Urothelium cell line (cell line): ENCODE measurements at regions not wholly inside any gene's neighbourhood (a gene's known extent, or its start where the extent isn't known, plus 50 kb on each side); places are given as distances from the start of the nearest gene placed in this dataset.

Source experiments
- DNase-seq: peaks from one replicate; pipeline ENCODE4 v3.0.0; 2011; ENCODE audit warnings: low spot score, mixed read lengths
- FAIRE-seq: peaks from 2 replicates; lab custom pipeline; 2011; peaks lifted over from hg19 to GRCh38; lab: Jason Lieb, UNC

DNA sequence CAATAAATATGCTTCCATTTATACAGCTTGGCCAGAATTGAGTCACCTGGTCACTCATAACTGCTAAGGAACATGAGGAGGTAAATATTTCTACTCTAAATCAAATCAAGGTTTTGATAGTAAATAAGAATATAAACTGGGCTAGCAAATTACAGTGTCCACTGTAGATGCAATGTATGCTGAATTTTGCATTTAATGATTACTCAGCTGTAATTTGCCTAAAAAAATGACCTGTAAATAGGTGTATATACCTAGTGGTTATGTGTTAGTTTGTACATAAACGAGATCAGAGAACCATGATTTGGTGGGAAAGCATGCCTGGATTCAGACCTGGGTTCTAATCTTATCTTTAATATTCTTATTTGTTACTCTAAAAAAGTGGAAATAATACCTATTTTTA is 76.6 kb upstream of the CNTN1 start:
- no peak for DNase-seq
- no peak for FAIRE-seq

DNA sequence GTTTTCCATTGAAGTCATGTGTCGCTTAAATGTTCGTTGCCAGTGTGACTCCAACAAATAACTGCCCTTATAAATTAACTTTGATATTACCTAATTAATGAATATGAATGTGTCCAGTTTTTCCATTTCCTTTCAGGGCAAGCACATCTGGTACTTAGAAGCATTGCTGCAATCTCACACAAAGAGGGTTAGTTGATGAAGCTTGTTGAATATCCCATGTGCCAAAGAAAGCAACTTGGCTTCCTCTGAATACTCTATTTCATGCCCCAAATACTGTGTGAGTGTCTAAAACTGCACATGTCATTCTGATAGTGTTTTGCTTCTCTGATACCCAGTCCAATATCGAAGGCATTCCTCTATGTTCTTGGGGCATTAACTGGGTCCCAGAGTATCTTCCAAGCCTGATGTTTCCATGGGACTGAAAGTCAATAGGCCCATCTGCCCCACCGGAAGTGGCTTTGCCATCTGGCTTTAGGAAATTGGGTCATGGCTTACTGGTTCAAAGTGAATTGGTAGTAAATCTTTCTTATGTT is 75.8 kb upstream of the CNTN1 start:
- no peak for FAIRE-seq

DNA sequence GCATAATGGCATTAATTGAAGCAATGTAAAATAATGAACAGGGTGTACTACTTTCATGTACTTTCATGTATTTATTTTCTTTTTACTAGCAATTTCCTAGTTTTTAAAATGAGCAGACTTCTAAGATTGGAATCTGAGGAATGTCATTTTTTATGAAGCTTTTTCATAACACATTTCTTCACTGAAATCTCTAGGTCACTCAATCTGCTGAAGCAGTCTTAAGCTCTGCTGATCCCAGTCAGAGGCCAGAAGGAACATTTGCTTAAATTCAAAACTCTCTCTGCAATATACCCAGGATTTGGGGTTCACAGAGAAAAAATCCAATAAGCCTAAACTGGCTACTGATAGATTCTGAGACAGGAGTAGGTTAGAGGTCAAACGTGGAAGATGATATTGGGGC is 73.6 kb upstream of the CNTN1 start:
- FAIRE-seq (no peak), DNase-seq (no peak)

More for the DNA sequence above, 75.8 kb upstream of the CNTN1 start:
- DNase-seq, result no peak

DNA sequence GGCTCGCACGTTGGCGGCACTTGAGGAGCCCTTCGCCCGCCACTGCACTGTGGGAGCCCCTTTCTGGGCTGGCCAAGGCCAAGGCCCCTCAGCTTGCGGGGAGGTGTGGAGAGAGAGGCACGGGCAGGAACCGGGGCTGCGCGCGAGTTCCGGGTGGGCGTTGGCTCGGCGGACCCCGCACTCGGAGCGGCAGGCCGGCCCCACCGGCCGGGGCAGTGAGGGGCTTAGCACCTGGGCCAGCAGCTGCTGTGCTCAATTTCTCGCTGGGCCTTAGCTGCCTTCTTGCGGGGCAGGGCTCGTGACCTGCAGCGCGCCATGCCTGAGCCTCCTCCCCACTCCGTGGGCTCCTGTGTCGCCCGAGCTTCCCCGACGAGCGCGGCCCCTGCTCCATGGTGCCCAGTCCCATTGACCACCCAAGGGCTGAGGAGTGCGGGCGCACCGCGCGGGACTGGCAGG is 71.6 kb upstream of the CNTN1 start:
- DNase-seq (no peak), FAIRE-seq (no peak)

DNA sequence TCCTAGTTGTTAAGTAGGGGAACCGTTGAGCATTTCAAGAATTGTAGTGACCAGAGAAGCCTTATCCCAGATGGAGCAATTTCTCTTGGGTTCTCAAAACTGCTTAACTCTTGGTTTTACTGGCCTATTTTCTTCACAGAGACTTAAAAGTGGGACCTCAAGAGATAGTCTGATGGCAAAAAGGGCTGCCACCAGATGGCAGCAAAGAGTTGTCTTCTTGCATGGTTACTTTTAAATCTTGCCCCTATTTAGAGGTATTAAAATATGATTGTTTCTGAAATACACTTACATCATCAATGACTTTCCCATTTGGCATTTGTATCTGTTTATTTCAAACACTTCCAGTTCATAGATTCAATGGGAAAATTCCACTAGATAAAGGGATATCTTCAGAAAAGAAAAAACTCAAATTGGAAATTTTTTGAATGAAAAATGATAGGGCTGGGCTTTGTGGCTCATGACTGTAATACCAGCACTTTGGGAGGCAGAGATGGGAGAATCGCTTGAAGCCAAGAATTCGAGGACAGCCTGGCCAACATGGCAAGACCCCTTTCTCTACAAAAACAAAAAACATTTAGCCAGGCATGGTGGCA is 69.9 kb upstream of the CNTN1 start:
- peak; percentile 42 for DNase-seq
- no peak for FAIRE-seq

DNA sequence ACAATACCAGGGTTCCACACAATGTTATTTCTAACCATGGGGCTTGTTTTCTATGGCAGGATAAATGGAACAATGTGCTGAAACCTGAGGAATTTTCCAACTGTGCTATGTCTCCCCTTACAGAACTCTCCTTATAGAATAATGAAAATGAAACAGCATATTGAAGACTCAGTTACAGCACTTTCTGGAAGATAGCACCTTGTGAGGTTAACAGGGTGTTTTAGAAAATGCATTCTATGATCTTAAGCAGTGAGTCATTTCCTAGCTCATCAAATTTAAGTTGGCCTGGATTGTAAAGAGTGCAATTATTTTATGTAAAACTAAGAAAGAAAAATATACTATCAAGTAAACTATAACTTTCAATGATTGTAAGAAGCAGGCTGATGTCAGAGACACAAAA is 60.1 kb upstream of the CNTN1 start:
- DNase-seq (no peak), FAIRE-seq (no peak)

DNA sequence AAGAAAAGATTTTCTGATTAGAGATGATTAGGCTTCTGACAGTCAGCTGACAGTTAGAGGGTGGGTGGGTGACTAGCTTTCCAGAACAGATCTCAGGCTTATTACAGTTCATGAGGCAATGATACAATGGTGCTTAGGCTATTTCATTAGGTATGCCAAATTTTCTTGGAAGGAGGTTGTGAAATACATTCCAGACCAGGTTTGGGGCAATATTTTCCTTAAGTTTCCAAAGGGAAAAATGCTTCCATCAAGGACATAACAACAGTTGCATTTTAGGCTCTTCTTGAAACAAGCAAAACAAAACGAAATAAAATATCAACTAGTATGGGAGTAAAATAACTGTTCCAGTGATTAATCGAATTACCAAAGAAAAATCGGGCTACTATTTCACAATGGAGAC is 59.3 kb upstream of the CNTN1 start:
- DNase-seq (no peak), FAIRE-seq (no peak)

DNA sequence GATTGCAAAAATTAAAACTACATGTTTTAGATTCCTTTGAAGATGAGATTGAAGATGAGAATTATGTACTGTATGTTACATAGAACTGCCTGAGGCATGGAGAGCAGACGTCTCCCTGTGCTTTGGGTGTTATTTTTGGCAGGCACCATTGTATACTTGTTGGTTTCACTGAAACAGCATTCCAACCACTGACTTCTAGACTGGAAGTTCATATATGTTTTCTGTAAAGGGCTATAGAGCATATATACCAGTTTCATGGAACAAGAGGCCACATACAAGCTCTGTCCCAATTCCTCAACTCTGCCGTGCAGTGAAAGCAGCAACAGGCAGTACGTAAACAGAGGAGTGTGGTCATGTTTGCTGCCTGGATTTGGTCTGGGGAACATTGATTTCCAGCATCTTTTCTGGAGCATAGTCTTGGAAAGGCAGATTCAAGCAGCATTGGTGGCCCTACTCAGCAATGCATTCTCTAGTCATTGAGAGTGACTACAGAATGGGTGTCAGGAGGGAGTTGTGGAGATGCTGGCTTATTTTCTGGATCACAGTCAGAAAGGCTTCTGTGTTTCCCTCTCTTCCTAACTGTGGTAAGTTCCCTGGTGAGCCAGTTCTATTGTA is 57.6 kb upstream of the CNTN1 start:
- no peak for DNase-seq
- no peak for FAIRE-seq

DNA sequence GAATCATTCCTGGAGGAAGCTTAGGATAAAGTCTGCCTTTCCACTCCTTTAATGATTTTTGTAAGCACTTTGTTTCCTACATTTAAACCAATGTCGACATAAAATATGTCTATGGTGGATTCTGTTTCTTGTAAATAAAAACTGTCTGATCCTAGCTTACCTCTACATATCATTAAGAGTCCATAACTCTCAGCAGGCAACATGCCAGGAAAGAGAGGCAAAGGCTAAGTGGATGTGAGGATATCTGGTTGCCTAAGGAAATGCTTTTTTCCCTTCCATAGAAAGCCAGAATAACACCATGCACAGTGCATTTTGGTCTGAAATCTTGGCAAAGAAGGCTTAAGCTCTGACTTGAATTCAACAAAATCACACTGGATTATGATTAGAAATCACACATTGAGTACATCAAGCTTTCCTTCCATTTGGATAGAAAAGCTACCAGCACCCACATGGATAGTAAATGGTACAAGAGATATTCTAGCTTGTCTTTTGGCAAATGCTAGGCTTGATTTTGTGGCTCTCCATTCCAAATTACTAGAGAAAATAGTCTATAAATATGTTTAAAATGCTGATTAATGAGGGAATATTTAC is 57.0 kb upstream of the CNTN1 start:
- no peak for FAIRE-seq
- DNase-seq, result no peak
